GM12872 (cell line): ENCODE measurements at regions not wholly inside any gene's neighbourhood (a gene's known extent, or its start where the extent isn't known, plus 50 kb on each side); places are given as distances from the start of the nearest gene placed in this dataset.

Experiments
- CTCF ChIP-seq: IDR thresholded peaks from 3 replicates; pipeline ENCODE4 v1.5.1; 2011; ENCODE audit warnings: low read depth, mild to moderate bottlenecking, low read length, moderate library complexity; ENCODE audit not compliant: insufficient read depth

- no peak for TF ChIP-seq CTCF
Measured at GRCh38 chr20:60467771-60468170, 509.5 kb downstream of the CDH26 start.

- no peak for TF ChIP-seq CTCF
Measured at GRCh38 chr20:60469829-60470228, 511.6 kb downstream of the CDH26 start.

GRCh38 chr20:60470366-60470765 lies 512.1 kb downstream of the CDH26 start:
- TF ChIP-seq CTCF = no peak

- no peak for TF ChIP-seq CTCF
Measured at GRCh38 chr20:60473211-60473610, 515.0 kb downstream of the CDH26 start.

- no peak for TF ChIP-seq CTCF
Measured at GRCh38 chr20:60474385-60474910, 516.2 kb downstream of the CDH26 start.

- no peak for TF ChIP-seq CTCF
Measured at GRCh38 chr20:60476045-60476444, 517.8 kb downstream of the CDH26 start.

GRCh38 chr20:60477958-60478357 lies 519.7 kb downstream of the CDH26 start:
- no peak for TF ChIP-seq CTCF
